NT2/D1 (cell line): ENCODE measurements at regions not wholly inside any gene's neighbourhood (a gene's known extent, or its start where the extent isn't known, plus 50 kb on each side); places are given as distances from the start of the nearest gene placed in this dataset.

Experiments used
- YY1 ChIP-seq: IDR thresholded peaks from 2 replicates; pipeline ENCODE4 v1.6.1; 2011; ENCODE audit not compliant: insufficient read length, insufficient read depth
- ZNF274 ChIP-seq: IDR thresholded peaks from 2 replicates; pipeline ENCODE4 v1.6.1; 2011; ENCODE audit warnings: mild to moderate bottlenecking, low read depth, low read length

DNA sequence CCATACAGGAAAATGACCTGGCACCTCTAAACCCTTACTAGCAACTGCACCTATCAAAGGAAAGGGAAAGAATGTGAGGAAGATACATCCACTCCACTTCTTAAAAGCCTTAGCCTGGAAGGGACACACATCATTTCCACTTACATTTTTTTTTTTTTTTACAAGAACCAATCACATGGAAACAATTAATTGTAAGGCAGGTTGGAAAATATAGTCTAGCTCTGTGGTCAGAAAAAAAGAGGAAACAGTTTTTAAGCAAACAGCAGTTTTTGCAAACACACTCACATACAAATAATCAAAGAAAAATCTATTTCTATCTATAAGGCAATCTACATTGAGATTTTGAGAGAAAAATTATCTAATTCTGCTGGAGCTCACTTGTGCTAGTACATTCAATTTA, 98.9 kb upstream of the SPRED1 start:
- TF ChIP-seq ZNF274 (no peak), YY1 (no peak)
